ENCODE measurements at regions not wholly inside any gene's neighbourhood (a gene's known extent, or its start where the extent isn't known, plus 50 kb on each side); places are given as distances from the start of the nearest gene placed in this dataset.

- no peak for DNase-seq
These were observed 402.3 kb upstream of the SLITRK6 start for GRCh38 chr13:86201477-86201876.

DNA sequence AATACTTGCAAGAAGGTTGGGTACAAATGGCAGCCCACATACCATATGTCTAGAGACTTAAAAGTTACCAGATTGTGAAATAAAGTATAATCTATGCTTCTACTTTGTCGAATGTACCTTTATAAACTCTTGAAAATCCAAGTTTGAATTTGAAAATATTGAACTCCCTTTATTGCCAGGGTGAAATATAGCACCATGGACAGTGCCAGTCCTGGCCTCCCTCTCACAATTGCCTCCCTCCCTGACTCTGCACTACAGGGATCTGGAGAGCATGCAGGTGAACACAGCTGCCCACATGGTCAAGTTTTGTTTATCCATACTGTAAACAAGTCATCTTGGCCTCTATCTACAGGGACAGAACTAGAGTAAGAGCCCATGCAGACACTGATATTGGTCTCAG is 394.1 kb upstream of the SLITRK6 start:
- DNase-seq, result no peak

GRCh38 chr13:86188170-86188569 is 389.0 kb upstream of the SLITRK6 start:
- DNase-seq, result no peak

- DNase-seq, result no peak
These were observed 386.4 kb upstream of the SLITRK6 start for GRCh38 chr13:86185636-86186035.

DNA sequence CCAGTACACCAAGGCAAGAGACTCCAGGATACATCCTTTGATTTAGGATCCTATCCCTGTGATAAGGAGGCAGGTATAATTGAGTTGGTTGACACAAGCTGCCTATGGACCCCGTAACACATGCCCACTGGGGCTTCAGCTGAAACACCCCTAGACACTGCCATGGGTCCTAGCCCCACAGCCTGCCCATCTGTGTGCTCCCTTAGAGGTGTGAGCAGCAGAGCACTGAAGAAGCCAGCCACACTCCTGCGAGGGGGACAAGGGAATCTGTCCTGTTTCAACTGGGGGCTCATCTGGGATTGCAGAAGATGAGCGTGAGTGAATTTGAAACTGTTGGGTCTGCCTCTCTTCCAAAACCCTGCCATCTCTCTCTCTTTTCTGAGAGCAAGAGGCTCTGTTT is 385.9 kb upstream of the SLITRK6 start:
- no peak for DNase-seq

DNA sequence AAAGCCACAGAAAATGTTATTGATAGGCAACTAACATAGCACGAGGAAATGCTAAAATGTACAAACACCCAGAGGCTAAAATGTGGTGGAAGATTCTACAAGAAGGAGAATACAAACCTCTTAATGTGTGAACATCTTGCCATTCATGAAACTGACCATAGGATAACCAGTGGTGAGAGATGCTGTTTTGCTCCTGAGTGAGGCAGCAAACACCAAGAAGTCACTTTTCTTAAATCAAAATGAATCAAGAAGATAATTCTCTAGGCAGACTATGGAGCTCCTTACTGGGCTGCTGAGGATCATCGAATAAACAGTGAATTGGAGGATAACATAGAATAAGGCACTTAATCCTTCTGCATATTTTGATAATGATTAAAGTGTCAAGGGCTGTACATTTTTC is 375.4 kb upstream of the SLITRK6 start:
- DNase-seq, result no peak

- DNase-seq, result no peak
These were observed 373.7 kb upstream of the SLITRK6 start for GRCh38 chr13:86172961-86173360.

- no peak for DNase-seq
These were observed 362.0 kb upstream of the SLITRK6 start for GRCh38 chr13:86161257-86161656.

- no peak for DNase-seq
These were observed 356.5 kb upstream of the SLITRK6 start for GRCh38 chr13:86155756-86156155.

GRCh38 chr13:86142080-86142479 is 342.9 kb upstream of the SLITRK6 start:
- DNase-seq, result no peak

GRCh38 chr13:86135856-86136255 is 336.6 kb upstream of the SLITRK6 start:
- DNase-seq, result no peak

GRCh38 chr13:86121881-86122280 is 322.7 kb upstream of the SLITRK6 start:
- DNase-seq, result no peak

- no peak for DNase-seq
These were observed 309.9 kb upstream of the SLITRK6 start for GRCh38 chr13:86109107-86109506.

DNA sequence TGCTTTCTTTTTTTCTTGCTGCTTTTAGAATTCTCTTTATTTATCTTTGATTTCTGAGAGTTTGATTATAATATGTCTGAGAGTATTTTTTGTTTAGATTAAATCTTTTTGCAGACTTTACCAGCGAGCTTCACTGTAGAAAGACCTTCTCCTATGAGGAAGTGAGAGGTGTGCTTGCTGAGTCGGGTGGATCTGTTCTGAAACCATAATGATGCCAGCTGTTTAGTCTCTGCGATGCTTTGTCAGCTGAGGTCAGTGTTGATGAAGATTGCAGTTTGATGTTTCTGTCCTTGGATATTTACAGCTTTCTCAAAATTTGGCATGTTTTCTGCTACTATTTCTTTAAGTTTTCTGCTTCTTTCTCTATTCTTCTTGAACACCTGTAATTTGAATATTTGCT is 309.1 kb upstream of the SLITRK6 start:
- DNase-seq, result no peak

GRCh38 chr13:86098511-86098910 is 299.3 kb upstream of the SLITRK6 start:
- DNase-seq, result no peak

- no peak for DNase-seq
These were observed 296.1 kb upstream of the SLITRK6 start for GRCh38 chr13:86095351-86095750.

DNA sequence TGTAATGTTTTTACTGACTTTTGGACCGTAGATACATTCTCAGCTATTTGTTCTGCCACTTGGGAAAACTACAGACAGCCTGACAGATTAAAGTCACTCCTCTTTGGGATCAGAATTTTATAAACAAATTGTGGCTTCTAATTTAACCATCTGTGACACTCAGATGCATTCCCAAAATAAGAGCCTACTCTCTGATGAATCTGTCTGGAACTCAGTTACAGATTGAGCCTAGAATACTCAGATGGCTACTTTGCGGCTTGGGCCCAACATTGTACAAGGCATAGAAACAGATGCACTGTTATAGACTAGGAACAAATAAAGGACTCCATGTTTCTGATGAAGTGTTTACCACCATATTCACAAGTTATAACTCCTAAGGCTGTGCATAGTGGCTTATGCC is 291.0 kb upstream of the SLITRK6 start:
- DNase-seq, result no peak

- peak; percentile 5 for DNase-seq
These were observed 288.0 kb upstream of the SLITRK6 start for GRCh38 chr13:86087244-86087643.

DNA sequence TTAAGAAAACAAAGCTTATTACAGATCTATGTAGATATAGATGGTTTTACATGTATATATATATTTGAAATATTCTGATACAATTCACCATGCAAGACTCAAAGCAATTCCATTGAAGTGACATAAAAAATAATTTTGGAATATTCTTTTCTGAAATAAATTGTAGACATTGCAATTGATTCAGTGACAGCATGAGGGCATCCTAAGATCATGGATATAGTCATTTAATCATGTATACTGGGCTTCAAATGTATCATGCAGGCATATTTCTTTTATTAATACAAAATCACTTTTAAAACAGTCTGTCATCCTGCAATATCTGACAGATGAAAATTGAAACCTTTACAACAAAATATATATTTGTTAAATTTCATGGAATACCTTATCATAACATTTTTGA is 286.7 kb upstream of the SLITRK6 start:
- DNase-seq, result no peak

- DNase-seq, result no peak
These were observed 282.9 kb upstream of the SLITRK6 start for GRCh38 chr13:86082121-86082520.

GRCh38 chr13:86080340-86080995 is 281.2 kb upstream of the SLITRK6 start:
- DNase-seq, result no peak

DNA sequence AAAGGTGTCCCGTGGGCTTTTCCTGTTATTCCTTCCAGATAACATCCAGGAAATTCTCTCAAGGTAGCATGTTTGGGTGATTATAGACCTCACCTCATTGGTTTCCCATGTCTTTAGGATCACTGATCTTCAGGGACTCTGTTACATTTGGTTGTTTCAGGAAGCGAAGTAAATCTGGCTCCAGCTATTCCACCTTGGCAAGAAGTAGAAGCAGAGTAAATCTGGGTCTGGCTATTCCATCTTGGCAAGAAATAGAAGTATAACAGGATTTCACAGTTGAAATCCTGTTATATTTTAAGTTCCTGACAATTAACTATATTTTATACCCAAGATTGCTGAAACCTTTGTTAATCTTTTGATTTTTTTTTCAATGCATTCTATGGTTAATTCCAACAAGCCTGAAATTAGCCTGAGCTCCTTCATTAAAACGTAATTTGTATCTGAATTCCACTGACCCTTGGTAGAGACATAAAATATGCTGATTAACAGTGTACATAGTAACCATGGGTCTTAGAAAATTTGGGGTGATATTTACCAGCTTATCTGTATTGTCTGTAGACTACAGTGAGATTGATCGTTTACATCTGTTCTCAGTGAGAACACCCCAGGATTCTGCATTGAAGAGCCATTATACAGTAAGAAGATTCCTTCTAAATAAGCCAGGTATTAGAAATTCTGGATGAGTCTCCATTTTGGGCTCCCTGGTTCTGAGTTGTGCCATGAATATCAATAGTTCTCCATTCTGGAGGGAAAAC is 267.6 kb upstream of the SLITRK6 start:
- no peak for DNase-seq

DNA sequence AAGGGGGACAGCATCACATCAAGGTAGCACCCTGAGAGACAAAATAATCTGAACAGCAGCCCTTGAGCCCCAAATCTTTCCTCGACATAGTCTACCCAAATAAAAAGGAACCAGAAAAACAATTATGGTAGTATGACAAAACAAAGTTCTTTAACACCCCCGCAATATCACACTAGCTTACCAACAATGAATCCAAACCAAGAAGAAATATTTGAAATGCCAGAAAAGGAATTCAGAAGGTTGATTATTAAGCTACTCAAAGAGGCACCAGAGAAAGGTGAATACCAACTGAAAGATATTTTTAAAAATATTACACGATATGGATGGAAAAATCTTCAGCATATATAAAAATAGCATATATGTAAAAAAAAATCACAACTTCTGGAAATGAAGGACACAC is 252.9 kb upstream of the SLITRK6 start:
- DNase-seq, result no peak
